ENCODE measurements at regions not wholly inside any gene's neighbourhood (a gene's known extent, or its start where the extent isn't known, plus 50 kb on each side); places are given as distances from the start of the nearest gene placed in this dataset.

DNA sequence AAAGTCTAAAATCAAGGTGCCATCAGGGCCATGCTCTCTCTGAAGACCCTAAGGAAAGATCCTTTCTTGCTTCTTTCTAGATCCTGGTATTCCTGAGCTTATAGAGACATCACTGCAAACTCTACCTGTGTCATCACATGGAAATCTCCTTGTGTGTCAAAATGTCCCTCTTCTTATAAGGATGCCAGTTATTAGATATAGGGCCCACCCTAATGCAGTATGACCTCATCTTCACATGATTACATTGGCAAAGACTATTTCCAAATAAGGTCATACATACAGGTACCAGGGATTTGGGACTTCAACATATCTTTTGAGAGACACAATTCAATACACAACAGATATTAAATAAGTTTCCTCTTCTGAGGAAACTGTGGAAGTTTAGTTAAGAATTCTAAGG, 123.9 kb downstream of the UNC5CL start:
- TF ChIP-seq RAD21 (CRISPR knock-in tag; IDR thresholded peaks at IDR 0.05) (no peak), JUND (CRISPR knock-in tag; IDR thresholded peaks at IDR 0.05) (no peak), NCOA1 (CRISPR knock-in tag; IDR thresholded peaks at IDR 0.05) (no peak), ZNF598 (CRISPR knock-in tag; IDR thresholded peaks at IDR 0.05; ENCODE audit: borderline replicate concordance) (no peak), ZSCAN29 (CRISPR knock-in tag; conservative IDR thresholded peaks at IDR 0.05) (no peak)
- TF ChIP-seq, protein P1, sequence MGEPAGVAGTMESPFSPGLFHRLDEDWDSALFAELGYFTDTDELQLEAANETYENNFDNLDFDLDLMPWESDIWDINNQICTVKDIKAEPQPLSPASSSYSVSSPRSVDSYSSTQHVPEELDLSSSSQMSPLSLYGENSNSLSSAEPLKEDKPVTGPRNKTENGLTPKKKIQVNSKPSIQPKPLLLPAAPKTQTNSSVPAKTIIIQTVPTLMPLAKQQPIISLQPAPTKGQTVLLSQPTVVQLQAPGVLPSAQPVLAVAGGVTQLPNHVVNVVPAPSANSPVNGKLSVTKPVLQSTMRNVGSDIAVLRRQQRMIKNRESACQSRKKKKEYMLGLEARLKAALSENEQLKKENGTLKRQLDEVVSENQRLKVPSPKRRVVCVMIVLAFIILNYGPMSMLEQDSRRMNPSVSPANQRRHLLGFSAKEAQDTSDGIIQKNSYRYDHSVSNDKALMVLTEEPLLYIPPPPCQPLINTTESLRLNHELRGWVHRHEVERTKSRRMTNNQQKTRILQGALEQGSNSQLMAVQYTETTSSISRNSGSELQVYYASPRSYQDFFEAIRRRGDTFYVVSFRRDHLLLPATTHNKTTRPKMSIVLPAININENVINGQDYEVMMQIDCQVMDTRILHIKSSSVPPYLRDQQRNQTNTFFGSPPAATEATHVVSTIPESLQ (CRISPR knock-in tag; conservative IDR thresholded peaks at IDR 0.05), result no peak
